Testis (tissue), 2 donors: ENCODE measurements at regions not wholly inside any gene's neighbourhood (a gene's known extent, or its start where the extent isn't known, plus 50 kb on each side); places are given as distances from the start of the nearest gene placed in this dataset.

Source experiments
- POLR2A ChIP-seq: fragments of 450-650 bp; IDR thresholded peaks from one replicate; pipeline ENCODE4 v1.6.1; 2017; ENCODE audit warnings: antibody characterized with exemption, mild to moderate bottlenecking, moderate library complexity
- TF ChIP-seq, protein P1 (sequence below), 3 experiments: fragments of 450-650 bp in 2 of 3; fragments of 200-600 bp in 1 of 3; sonication (generic) in 1 of 3; IDR thresholded peaks; one replicate each; pipeline ENCODE4 v1.5.1; 2016 to 2019; ENCODE audit warnings: antibody characterized with exemption in 3 of 3, mild to moderate bottlenecking in 2 of 3, moderate library complexity in 1 of 3

GRCh38 chr13:73299787-73300186 lies 241.0 kb downstream of the KLF5 start:
- no peak for TF ChIP-seq POLR2A
- TF ChIP-seq, protein P1, sequence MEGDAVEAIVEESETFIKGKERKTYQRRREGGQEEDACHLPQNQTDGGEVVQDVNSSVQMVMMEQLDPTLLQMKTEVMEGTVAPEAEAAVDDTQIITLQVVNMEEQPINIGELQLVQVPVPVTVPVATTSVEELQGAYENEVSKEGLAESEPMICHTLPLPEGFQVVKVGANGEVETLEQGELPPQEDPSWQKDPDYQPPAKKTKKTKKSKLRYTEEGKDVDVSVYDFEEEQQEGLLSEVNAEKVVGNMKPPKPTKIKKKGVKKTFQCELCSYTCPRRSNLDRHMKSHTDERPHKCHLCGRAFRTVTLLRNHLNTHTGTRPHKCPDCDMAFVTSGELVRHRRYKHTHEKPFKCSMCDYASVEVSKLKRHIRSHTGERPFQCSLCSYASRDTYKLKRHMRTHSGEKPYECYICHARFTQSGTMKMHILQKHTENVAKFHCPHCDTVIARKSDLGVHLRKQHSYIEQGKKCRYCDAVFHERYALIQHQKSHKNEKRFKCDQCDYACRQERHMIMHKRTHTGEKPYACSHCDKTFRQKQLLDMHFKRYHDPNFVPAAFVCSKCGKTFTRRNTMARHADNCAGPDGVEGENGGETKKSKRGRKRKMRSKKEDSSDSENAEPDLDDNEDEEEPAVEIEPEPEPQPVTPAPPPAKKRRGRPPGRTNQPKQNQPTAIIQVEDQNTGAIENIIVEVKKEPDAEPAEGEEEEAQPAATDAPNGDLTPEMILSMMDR (IDR thresholded peaks at IDR 0.05) = no peak
